H7 (cell line): ENCODE measurements at regions not wholly inside any gene's neighbourhood (a gene's known extent, or its start where the extent isn't known, plus 50 kb on each side); places are given as distances from the start of the nearest gene placed in this dataset.
A peak's percentile ranks its signal among the peaks of the same experiment; 100 is the strongest.

Experiments
- DNase-seq: peaks from one replicate; pipeline ENCODE4 v3.0.0; 2012
- H3K27me3 ChIP-seq: 2 replicates; pipeline ENCODE4 v1.6.0; 2011; ENCODE audit warnings: mild to moderate bottlenecking, low read length; ENCODE audit not compliant: control insufficient read depth, insufficient read depth
- H3K36me3 ChIP-seq: replicated peaks from 2 replicates; pipeline ENCODE4 v1.5.1; 2011; ENCODE audit warnings: low read length; ENCODE audit not compliant: control insufficient read depth, insufficient read depth
- H3K4me3 ChIP-seq: 2 replicates; pipeline ENCODE4 v1.5.1; 2011; ENCODE audit warnings: low read depth, mild to moderate bottlenecking, control low read depth, low read length, moderate library complexity; ENCODE audit not compliant: insufficient read depth

GRCh38 chr16:54693864-54694263 lies 236.8 kb upstream of the IRX5 start:
- no peaks in the 10 kb centered on the region for H3K36me3 ChIP-seq
- no peaks in the 10 kb centered on the region for H3K27me3 ChIP-seq
- no peak overlapping the region for H3K4me3 ChIP-seq
- DNase-seq = no peak

GRCh38 chr16:54690710-54691109 lies 240.0 kb upstream of the IRX5 start:
- Histone ChIP-seq H3K4me3 (no peak overlapping the region), H3K36me3 (no peaks in the 10 kb centered on the region), H3K27me3 (no peaks in the 10 kb centered on the region)
- DNase-seq = peak; percentile 28

DNA sequence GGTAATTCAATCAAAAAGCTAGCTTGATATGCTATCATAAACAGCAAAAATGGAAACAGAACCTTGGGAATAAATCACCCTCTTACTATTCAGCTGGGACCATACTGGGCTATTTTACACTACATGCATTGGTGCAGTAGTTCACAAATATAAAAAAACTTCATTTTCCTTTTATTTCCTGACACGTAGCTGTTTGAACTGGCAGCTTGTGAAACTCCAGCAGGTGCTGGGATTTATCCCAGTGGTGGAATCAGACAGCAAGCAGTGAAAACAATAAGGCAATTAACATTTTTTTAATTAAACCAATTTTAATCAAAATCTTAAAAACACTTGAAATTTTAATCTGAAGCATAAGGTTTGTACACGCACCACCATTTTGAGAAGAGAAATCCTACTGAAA lies 240.4 kb upstream of the IRX5 start:
- Histone ChIP-seq H3K4me3 (no peak overlapping the region), H3K36me3 (no peaks in the 10 kb centered on the region), H3K27me3 (no peaks in the 10 kb centered on the region; the same call in 1 of the 2 replicates)
- DNase-seq = no peak

DNA sequence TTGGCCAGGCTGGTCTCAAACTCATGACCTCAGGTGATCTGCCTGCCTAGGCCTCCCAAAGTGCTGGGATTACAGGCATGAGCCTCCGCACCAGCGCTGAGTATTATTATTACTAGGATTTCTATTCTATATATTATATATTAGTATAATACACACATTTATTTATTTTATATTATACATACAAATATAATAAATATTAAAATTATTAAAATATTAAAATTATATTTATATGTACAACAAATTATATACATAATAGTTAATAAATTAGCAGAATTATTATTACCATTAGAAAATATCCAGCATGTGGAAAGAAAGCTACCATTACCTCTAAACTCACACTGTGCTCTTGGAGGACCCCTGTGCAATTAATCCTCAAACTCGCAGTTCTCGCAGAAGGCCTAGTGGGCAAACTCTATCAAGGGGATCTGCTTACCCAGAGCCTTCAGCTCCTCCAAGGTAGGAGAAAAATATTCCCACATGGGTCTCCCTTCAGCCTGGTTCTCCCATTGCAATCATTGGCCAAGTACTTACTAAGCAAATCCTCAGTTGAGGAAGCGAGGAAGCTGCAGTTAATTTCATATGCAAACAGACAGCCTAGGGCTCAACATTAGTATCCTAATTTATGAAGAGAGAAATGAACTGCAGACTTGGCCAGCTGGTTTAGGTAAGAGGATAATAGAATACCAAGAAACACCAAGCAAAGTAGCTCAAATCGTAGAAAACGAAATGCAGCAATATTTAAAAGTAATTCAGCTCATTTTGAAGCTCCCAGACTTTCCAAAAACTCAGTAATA lies 241.4 kb upstream of the IRX5 start:
- Histone ChIP-seq H3K27me3 (peaks cover 2% of the 10 kb centered on the region), H3K4me3 (no peak overlapping the region), H3K36me3 (no peaks in the 10 kb centered on the region)
- no peak for DNase-seq

- H3K4me3 ChIP-seq = no peak overlapping the region
- no peak for DNase-seq
- H3K36me3 ChIP-seq = no peaks in the 10 kb centered on the region
- peaks cover 2% of the 10 kb centered on the region for H3K27me3 ChIP-seq
Observed at GRCh38 chr16:54688339-54688738, 242.3 kb upstream of the IRX5 start.

DNA sequence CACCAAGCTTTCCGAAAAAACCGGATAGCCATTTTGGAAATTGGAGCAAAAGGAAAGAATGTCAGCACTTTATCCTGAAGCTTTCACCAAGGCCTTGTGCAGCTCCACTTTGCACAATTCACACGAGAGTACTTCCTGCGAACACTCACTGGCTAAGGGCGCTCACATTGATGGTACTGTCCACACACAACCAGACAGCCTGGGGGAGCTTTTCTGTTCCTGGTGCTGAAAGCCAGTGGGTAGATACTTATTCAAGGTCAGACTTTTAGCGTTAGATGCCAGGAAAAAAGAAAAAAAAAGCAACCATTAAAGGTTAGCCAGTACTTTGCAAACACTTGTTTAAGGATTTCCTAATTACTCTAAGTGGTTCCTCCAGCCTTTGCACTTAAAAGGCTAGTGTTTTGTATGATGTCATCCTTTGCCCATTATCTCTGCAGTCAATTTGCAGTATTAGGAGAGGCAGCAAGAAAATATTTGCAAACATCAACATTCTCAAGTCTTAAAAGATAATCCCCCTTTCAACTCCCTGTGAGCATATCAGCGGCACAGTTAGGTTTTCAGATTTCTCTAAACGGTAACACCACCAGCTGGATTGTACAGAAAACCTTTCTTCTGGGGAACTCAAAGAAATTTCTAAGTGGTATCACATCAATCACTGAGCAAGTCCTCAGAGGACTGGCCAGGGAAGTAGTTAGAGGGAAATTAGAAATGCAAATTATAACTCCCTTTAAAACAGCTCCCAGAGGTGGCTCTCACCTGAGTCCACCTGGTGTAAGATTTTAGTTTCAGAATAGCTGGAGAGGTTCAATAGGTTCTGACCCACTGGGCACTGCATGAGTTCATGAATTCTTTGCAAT lies 243.4 kb upstream of the IRX5 start:
- H3K4me3 ChIP-seq = no peak overlapping the region
- no peaks in the 10 kb centered on the region for H3K36me3 ChIP-seq
- peaks cover 2% of the 10 kb centered on the region for H3K27me3 ChIP-seq
- DNase-seq = no peak

DNA sequence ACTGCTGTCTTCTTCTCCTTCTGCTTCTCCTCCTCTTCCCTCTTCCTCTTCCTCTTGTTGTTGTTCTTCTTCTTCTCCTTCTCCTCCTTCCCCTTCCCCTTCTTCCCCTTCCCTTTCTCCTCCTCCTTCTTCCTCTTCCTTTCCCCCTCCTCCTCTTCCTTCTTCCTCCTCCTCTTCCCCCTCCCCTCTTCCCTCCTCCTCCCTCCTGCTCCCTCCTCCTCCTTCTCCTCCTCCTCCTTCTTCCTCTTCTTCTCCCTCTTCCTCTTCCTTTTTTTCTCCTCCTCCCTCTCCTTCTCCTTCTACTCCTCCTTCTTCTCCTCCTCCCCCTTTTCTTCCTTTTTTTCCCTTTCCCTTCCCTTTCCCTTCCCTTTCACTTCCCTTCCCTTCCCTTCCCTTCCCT lies 245.0 kb upstream of the IRX5 start:
- Histone ChIP-seq H3K4me3 (no peak overlapping the region), H3K36me3 (no peaks in the 10 kb centered on the region), H3K27me3 (peaks cover 2% of the 10 kb centered on the region)
- DNase-seq = no peak

GRCh38 chr16:54679531-54679930 lies 251.1 kb upstream of the IRX5 start:
- Histone ChIP-seq H3K36me3 (no peaks in the 10 kb centered on the region), H3K4me3 (no peak overlapping the region), H3K27me3 (peaks cover 2% of the 10 kb centered on the region)
- no peak for DNase-seq

DNA sequence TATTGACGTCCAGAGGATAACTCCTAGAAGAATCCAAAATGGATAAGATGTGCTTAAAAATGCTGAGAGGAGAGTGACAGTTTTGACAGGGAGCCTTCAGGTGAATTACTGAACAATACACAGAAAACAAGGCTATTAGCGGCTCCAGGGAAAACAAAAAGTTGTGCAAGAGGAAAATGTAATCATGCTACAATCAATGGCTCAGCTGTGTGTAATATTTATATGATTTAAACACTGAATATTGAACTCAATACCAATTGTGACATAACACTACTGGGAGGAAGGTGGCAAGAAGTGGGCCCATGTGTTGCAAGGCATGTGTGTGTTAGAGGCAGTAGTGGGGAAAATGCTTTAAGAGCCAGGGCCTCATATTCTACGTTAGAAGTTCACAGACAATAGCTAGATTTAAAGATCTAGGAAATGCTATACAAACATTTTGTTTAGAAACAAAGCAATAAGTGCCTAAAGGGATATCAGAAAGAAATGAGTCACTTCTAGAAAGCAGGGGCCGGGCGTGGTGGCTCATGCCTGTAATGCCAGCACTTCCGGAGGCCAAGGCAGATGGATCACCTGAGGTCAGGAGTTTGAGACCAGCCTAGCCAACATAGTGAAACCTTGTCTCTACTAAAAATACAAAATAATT lies 253.2 kb upstream of the IRX5 start:
- no peak for DNase-seq
- H3K27me3 ChIP-seq = no peaks in the 10 kb centered on the region
- no peak overlapping the region for H3K4me3 ChIP-seq
- no peaks in the 10 kb centered on the region for H3K36me3 ChIP-seq

DNA sequence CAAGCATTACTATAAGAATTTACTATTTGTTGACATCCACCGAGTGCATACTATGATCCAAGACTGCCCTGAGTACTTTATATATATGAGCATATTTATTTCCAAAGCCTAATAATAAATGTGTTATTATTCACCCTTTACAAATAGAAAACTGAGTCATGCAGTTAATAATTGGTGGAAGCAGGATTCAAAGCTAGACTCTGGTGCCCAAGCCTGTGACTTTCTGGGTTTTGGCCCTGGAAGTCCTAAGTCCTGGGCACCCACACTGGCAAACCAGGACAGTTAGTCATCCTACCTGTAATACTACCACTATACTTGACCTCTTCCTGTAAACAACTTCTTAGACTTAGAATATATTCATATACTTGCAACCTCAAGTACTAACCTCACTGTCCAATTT lies 257.4 kb upstream of the IRX5 start:
- Histone ChIP-seq H3K4me3 (no peak overlapping the region), H3K27me3 (no peaks in the 10 kb centered on the region), H3K36me3 (no peaks in the 10 kb centered on the region)
- DNase-seq = no peak

DNA sequence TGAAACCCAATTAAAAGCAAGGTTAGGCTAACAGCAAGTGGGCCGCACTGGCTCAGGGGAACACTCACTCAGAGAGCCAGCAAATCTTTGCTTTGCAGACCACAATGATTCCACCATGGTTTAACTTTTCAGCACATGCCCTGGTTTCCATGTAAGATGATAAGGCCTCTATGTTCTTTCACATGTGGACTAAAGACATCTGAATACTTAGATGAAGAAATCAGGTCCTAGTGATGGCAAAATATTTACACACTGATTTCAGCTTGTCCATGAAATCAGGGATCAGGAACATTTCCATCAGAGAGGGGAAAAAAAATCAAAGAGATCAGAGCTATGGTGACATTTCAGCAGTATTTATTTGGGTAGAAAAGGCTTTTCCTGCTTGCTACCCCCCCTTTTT lies 258.2 kb upstream of the IRX5 start:
- no peaks in the 10 kb centered on the region for H3K36me3 ChIP-seq
- DNase-seq = no peak
- no peak overlapping the region for H3K4me3 ChIP-seq
- H3K27me3 ChIP-seq = no peaks in the 10 kb centered on the region

- DNase-seq = no peak
Observed at GRCh38 chr16:54657709-54658102, 273.0 kb upstream of the IRX5 start.

GRCh38 chr16:54657058-54657708 lies 273.5 kb upstream of the IRX5 start:
- no peak for DNase-seq
- peaks cover 11% of the 10 kb centered on the region; the same call in 1 of the 2 replicates for H3K27me3 ChIP-seq
- no peak overlapping the region for H3K4me3 ChIP-seq
- H3K36me3 ChIP-seq = no peaks in the 10 kb centered on the region

More at GRCh38 chr16:54657709-54658102, 273.0 kb upstream of the IRX5 start:
- no peak overlapping the region for H3K4me3 ChIP-seq
- no peaks in the 10 kb centered on the region for H3K36me3 ChIP-seq
- peaks cover 9% of the 10 kb centered on the region; the same call in 1 of the 2 replicates for H3K27me3 ChIP-seq

GRCh38 chr16:54655121-54655590 lies 275.5 kb upstream of the IRX5 start:
- DNase-seq = no peak
- no peak overlapping the region for H3K4me3 ChIP-seq
- peaks cover 11% of the 10 kb centered on the region; the same call in 1 of the 2 replicates for H3K27me3 ChIP-seq
- no peaks in the 10 kb centered on the region for H3K36me3 ChIP-seq
